HEK293 (cell line): ENCODE measurements at regions not wholly inside any gene's neighbourhood (a gene's known extent, or its start where the extent isn't known, plus 50 kb on each side); places are given as distances from the start of the nearest gene placed in this dataset.

Source experiments
- CTCF ChIA-PET: fragments of 350-600 bp; formaldehyde crosslinking; extraction: SDS; loops from one replicate; lab custom pipeline; 2021; ENCODE audit warnings: antibody characterized with exemption; lab: Yijun Ruan, JAX
- POLR2A ChIA-PET: fragments of 300-600 bp; formaldehyde crosslinking; extraction: SDS; loops from one replicate; lab custom pipeline; 2020; ENCODE audit warnings: antibody characterized with exemption, inconsistent platforms; lab: Yijun Ruan, JAX
- H3K27ac ChIP-seq: fragments of 200-500 bp; sonication (Bioruptor generic); 2 replicates; pipeline ENCODE4 v1.5.1; 2014; ENCODE audit warnings: low read depth, low read length, control low read depth, inconsistent platforms; ENCODE audit errors: extremely low read depth
- H3K36me3 ChIP-seq, 2 experiments: fragments of 200-500 bp in 1 of 2; sonication (Bioruptor generic) in 1 of 2; 1 replicate in 1 of 2; 2 replicates in 1 of 2; pipeline ENCODE4 v1.5.1; 2014 to 2017; ENCODE audit warnings: inconsistent platforms in 2 of 2, low read length in 2 of 2; ENCODE audit not compliant: control insufficient read depth in 2 of 2, insufficient read depth in 1 of 2
- H3K4me1 ChIP-seq: fragments of 200-500 bp; sonication (Bioruptor generic); 2 replicates; pipeline ENCODE4 v1.5.1; 2014; ENCODE audit warnings: mild to moderate bottlenecking, low read length, inconsistent platforms; ENCODE audit not compliant: control insufficient read depth, insufficient read depth
- H3K4me3 ChIP-seq: 2 replicates; pipeline ENCODE4 v1.5.1; 2011; ENCODE audit warnings: low read depth, mild to moderate bottlenecking, control low read depth, low read length, moderate library complexity
- H3K9me3 ChIP-seq: fragments of 200-500 bp; sonication (Bioruptor generic); 2 replicates; pipeline ENCODE4 v1.5.1; 2014; ENCODE audit warnings: low read depth, low read length, inconsistent platforms; ENCODE audit not compliant: control insufficient read depth, insufficient read depth
- EGR2 ChIP-seq: fragments of 450-650 bp; formaldehyde crosslinking; IDR thresholded peaks from 2 replicates; pipeline ENCODE4 v1.5.1; 2016; ENCODE audit warnings: low read depth, missing biosample characterization, missing genetic modification characterization
- HOXD13 ChIP-seq: sonication (generic); formaldehyde crosslinking; IDR thresholded peaks from 2 replicates; pipeline ENCODE4 v1.8.0; 2022; ENCODE audit warnings: missing genetic modification reagents, borderline replicate concordance
- KLF17 ChIP-seq: fragments of 450-650 bp; formaldehyde crosslinking; IDR thresholded peaks from 2 replicates; pipeline ENCODE4 v1.5.1; 2016; ENCODE audit warnings: missing biosample characterization, missing genetic modification characterization
- SP2 ChIP-seq: fragments of 450-650 bp; formaldehyde crosslinking; IDR thresholded peaks from 2 replicates; pipeline ENCODE4 v1.5.1; 2016; ENCODE audit warnings: missing biosample characterization, missing genetic modification characterization
- ZBTB10 ChIP-seq: fragments of 450-650 bp; formaldehyde crosslinking; IDR thresholded peaks from 2 replicates; pipeline ENCODE4 v1.5.1; 2016; ENCODE audit warnings: missing biosample characterization, missing genetic modification characterization
- ZBTB48 ChIP-seq: fragments of 450-650 bp; formaldehyde crosslinking; IDR thresholded peaks from 2 replicates; pipeline ENCODE4 v1.5.1; 2016; ENCODE audit warnings: missing biosample characterization, missing genetic modification characterization
- ZNF114 ChIP-seq: fragments of 450-650 bp; formaldehyde crosslinking; IDR thresholded peaks from 2 replicates; pipeline ENCODE4 v1.5.0; 2017; ENCODE audit warnings: missing biosample characterization, missing genetic modification characterization
- ZNF138 ChIP-seq: fragments of 450-650 bp; formaldehyde crosslinking; IDR thresholded peaks from 2 replicates; pipeline ENCODE4 v1.5.1; 2016; ENCODE audit warnings: missing biosample characterization, missing genetic modification characterization, borderline replicate concordance
- ZNF202 ChIP-seq: fragments of 450-650 bp; formaldehyde crosslinking; IDR thresholded peaks from 2 replicates; pipeline ENCODE4 v1.5.1; 2016; ENCODE audit warnings: missing biosample characterization, missing genetic modification characterization, borderline replicate concordance
- ZNF266 ChIP-seq: fragments of 450-650 bp; formaldehyde crosslinking; IDR thresholded peaks from 2 replicates; pipeline ENCODE4 v1.5.1; 2016; ENCODE audit warnings: missing biosample characterization, missing genetic modification characterization, low read depth
- ZNF510 ChIP-seq: fragments of 450-650 bp; formaldehyde crosslinking; IDR thresholded peaks from 2 replicates; pipeline ENCODE4 v1.5.1; 2018; ENCODE audit warnings: mild to moderate bottlenecking, missing genetic modification characterization, missing biosample characterization; ENCODE audit not compliant: insufficient replicate concordance
- ZNF518A ChIP-seq: fragments of 450-650 bp; formaldehyde crosslinking; conservative IDR thresholded peaks from 2 replicates; pipeline ENCODE4 v1.5.1; 2016; ENCODE audit warnings: low read depth, missing biosample characterization, missing genetic modification characterization
- ZNF530 ChIP-seq: fragments of 450-650 bp; formaldehyde crosslinking; IDR thresholded peaks from 2 replicates; pipeline ENCODE4 v1.5.1; 2016; ENCODE audit warnings: low read depth, missing biosample characterization, missing genetic modification characterization
- ZNF555 ChIP-seq: fragments of 450-650 bp; formaldehyde crosslinking; conservative IDR thresholded peaks from 2 replicates; pipeline ENCODE4 v1.5.1; 2017; ENCODE audit warnings: missing biosample characterization, mild to moderate bottlenecking, missing genetic modification characterization, inconsistent platforms
- ZNF596 ChIP-seq: fragments of 450-650 bp; IDR thresholded peaks from 2 replicates; pipeline ENCODE4 v1.5.0; 2018; ENCODE audit warnings: missing biosample characterization, mild to moderate bottlenecking, missing genetic modification characterization, moderate library complexity
- ZNF704 ChIP-seq: fragments of 450-650 bp; formaldehyde crosslinking; IDR thresholded peaks from 2 replicates; pipeline ENCODE4 v1.5.1; 2016; ENCODE audit warnings: missing biosample characterization, missing genetic modification characterization
- ZNF707 ChIP-seq: fragments of 450-650 bp; formaldehyde crosslinking; IDR thresholded peaks from 2 replicates; pipeline ENCODE4 v1.5.1; 2016; ENCODE audit warnings: missing biosample characterization, missing genetic modification characterization
- TF ChIP-seq, protein P1 (sequence below): fragments of 450-650 bp; formaldehyde crosslinking; IDR thresholded peaks from 2 replicates; pipeline ENCODE4 v1.5.1; 2017; ENCODE audit warnings: missing biosample characterization, missing genetic modification characterization

DNA sequence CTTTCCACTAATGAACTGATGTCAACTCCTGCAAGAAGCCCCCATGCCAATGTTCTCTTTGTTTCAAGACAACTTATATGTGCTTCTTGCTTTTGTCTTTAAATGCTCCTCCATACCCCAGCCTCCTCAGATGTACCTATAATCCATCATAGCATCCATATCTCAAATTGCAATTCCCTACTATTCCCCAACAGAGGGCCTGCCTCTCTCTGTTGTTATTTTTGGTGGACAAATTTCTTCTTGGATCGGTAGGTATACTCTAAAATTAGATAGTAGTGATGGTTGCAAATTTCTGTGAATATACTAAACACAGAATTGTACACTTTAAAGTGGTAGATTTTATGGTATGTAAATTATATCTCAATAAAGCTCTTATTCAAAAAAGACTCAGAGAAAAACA is 820.1 kb downstream of the METTL4 start:
- Histone ChIP-seq H3K4me1 (no peaks in the 10 kb centered on the region), H3K4me3 (no peak overlapping the region), H3K9me3 (no peaks in the 10 kb centered on the region), H3K36me3 (no peaks in the 10 kb centered on the region), H3K27ac (no peak overlapping the region)
- TF ChIP-seq EGR2 (tag by site-specific recombination) (no peak), ZNF555 (tag by site-specific recombination) (no peak), ZNF707 (tag by site-specific recombination) (no peak), ZNF518A (tag by site-specific recombination) (no peak), ZNF138 (tag by site-specific recombination) (no peak), ZNF704 (tag by site-specific recombination) (no peak), HOXD13 (no peak)
- ChIA-PET CTCF (interaction anchor here (0.6 to 0.7 kb wide), 3 partner anchors 63 to 1154 kb away, joined by 3 read pairs; no protein-coding TSS in a partner anchor), POLR2A (no interaction called here)

DNA sequence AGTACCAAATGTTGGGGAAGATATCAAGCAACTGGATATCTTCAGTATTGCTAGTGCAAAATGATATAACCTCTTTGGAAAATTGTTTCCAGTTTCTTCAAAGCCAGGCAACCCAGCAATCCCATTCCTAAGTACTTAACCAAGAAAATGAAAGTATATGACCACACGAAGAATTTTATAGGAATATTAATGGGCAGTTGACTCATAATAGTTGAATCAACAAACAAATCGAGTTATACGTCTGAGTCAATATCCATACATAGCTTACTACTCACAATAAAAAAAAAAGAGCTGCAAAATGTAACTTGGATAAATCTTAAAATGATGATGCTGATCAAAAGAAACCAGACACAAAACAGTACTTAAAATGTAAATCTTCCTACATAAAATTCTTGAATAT is 810.4 kb downstream of the METTL4 start:
- Histone ChIP-seq H3K9me3 (no peaks in the 10 kb centered on the region), H3K36me3 (no peaks in the 10 kb centered on the region), H3K4me3 (no peak overlapping the region), H3K4me1 (no peaks in the 10 kb centered on the region), H3K27ac (no peak overlapping the region)
- ChIA-PET POLR2A (no interaction called here), CTCF (no interaction called here)
- no peak for TF ChIP-seq ZNF510 (tag by site-specific recombination)
- no peak for TF ChIP-seq ZBTB48 (tag by site-specific recombination)
- no peak for TF ChIP-seq ZNF530
- TF ChIP-seq ZNF266 = no peak
- TF ChIP-seq ZNF114 (tag by site-specific recombination) = no peak
- no peak for TF ChIP-seq SP2 (tag by site-specific recombination)
- no peak for TF ChIP-seq ZNF202 (tag by site-specific recombination)
- no peak for TF ChIP-seq ZNF518A (tag by site-specific recombination)
- TF ChIP-seq ZNF596 (tag by site-specific recombination) = no peak
- TF ChIP-seq, protein P1, sequence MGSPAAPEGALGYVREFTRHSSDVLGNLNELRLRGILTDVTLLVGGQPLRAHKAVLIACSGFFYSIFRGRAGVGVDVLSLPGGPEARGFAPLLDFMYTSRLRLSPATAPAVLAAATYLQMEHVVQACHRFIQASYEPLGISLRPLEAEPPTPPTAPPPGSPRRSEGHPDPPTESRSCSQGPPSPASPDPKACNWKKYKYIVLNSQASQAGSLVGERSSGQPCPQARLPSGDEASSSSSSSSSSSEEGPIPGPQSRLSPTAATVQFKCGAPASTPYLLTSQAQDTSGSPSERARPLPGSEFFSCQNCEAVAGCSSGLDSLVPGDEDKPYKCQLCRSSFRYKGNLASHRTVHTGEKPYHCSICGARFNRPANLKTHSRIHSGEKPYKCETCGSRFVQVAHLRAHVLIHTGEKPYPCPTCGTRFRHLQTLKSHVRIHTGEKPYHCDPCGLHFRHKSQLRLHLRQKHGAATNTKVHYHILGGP (tag by site-specific recombination) = no peak
- no peak for TF ChIP-seq KLF17 (tag by site-specific recombination)
- TF ChIP-seq ZBTB10 (tag by site-specific recombination) = no peak
